GM23248 (cell line): ENCODE measurements at regions not wholly inside any gene's neighbourhood (a gene's known extent, or its start where the extent isn't known, plus 50 kb on each side); places are given as distances from the start of the nearest gene placed in this dataset.

Experiments
- EZH2 ChIP-seq: fragments of 200-600 bp; sonication (generic); IDR thresholded peaks from 2 replicates; pipeline ENCODE4 v1.6.1; 2018; ENCODE audit warnings: antibody characterized with exemption, mild to moderate bottlenecking; ENCODE audit not compliant: insufficient read depth, poor library complexity, severe bottlenecking
- EZH2phosphoT487 ChIP-seq: fragments of 200-600 bp; sonication (generic); IDR thresholded peaks from 2 replicates; pipeline ENCODE4 v1.6.1; 2018; ENCODE audit warnings: antibody characterized with exemption, moderate library complexity, mild to moderate bottlenecking, low read depth; ENCODE audit not compliant: insufficient read depth

DNA sequence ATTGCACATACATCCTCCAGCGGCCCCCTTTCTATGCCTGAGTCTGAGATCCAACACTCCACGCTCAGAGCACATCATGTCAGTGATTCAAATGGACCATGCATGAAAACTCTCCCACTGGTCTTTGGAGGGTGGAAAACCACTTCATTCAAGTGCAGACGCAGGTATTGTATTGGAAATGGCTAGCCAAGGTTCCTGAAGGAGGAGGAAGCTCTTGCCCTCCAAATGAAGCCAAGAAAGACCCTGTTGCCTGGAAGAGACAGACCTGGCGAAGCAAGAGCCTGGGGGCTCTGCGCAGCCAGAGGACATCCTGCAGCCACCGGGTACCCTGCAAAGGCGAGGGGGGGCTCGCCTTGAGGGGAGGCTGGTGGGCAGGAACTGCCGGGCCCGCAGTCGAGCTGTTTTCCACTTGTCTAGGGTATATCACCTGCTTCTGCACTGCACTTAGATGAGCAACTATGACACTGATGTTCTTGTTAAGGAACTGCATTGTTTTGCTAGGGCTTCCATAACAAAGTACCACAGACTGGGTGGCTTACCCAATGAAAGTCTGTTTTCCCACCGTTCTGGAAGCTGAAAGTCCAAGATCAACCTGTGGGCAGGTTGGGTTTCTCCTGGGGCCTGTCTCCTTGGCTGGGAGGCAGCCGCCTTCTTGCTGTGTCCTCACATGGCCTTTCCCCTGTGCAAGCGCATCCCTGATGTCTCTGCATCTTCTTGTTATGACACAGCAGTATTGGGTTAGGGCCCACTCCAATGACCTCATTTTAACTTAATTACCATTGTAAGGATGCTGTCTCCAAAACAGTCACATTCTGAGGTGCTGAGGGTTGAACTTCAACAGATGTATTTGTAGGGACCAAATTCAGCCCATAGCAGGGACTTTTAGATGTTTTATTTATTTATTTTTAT, 233.4 kb downstream of the ARHGAP12 start:
- TF ChIP-seq EZH2phosphoT487 (no peak), EZH2 (no peak)
